ENCODE measurements at regions not wholly inside any gene's neighbourhood (a gene's known extent, or its start where the extent isn't known, plus 50 kb on each side); places are given as distances from the start of the nearest gene placed in this dataset.
A peak's percentile ranks its signal among the peaks of the same experiment; 100 is the strongest.

GRCh38 chr11:59302991-59303390, 55.7 kb upstream of the OR5AN1 start:
- 35 to 44% methylated on average over 1 of the region's 1 CpG for WGBS, 2 donors
- Histone ChIP-seq H3K27me3 (no peaks in the 10 kb centered on the region), H3K27ac (no peak overlapping the region), H3K4me3 (no peak overlapping the region), H3K4me1 (peaks cover 11% of the 10 kb centered on the region), H3K36me3 (replicated peaks in 1 of 2; ENCODE audit: insufficient read depth in 1 of 2, low read depth in 2 of 2) (no peaks in the 10 kb centered on the region), H3K9me3 (no peaks in the 10 kb centered on the region)
- DNase-seq (peak in 1 of 4 donors; percentile 26), ATAC-seq (no peak)
- intact Hi-C loops (cut with DNase I), result no loop called here
- TF ChIP-seq CTCF (IDR thresholded peaks at IDR 0.05) (no peak), POLR2A (IDR thresholded peaks at IDR 0.05) (no peak)

- intact Hi-C loops (cut with DNase I), result no loop called here
- TF ChIP-seq CTCF (IDR thresholded peaks at IDR 0.05), result no peak
- TF ChIP-seq POLR2A (IDR thresholded peaks at IDR 0.05), result no peak
- no peak overlapping the region for H3K4me3 ChIP-seq
- H3K9me3 ChIP-seq, result no peaks in the 10 kb centered on the region
- H3K27ac ChIP-seq, result peak overlapping the region in 1 of 4 donors; percentile 24
- ATAC-seq (peak; percentile 42), DNase-seq (no peak)
- no peaks in the 10 kb centered on the region for H3K36me3 ChIP-seq (replicated peaks in 1 of 2; ENCODE audit: insufficient read depth in 1 of 2, low read depth in 2 of 2)
- peaks cover 61% of the 10 kb centered on the region for H3K4me1 ChIP-seq
- H3K27me3 ChIP-seq, result no peaks in the 10 kb centered on the region
Observed at GRCh38 chr11:59295435-59295834, 63.3 kb upstream of the OR5AN1 start.

GRCh38 chr11:59292611-59293010, 66.1 kb upstream of the OR5AN1 start:
- no peak overlapping the region for H3K4me3 ChIP-seq
- DNase-seq (peak in 2 of 4 donors; percentile 41 to 55), ATAC-seq (peak; percentile 76)
- TF ChIP-seq CTCF (IDR thresholded peaks at IDR 0.05) (no peak), POLR2A (IDR thresholded peaks at IDR 0.05) (no peak)
- H3K9me3 ChIP-seq, result no peaks in the 10 kb centered on the region
- H3K36me3 ChIP-seq (replicated peaks in 1 of 2; ENCODE audit: insufficient read depth in 1 of 2, low read depth in 2 of 2), result no peaks in the 10 kb centered on the region
- H3K27ac ChIP-seq, result peak overlapping the region in 3 of 4 donors; percentile 63 to 74 (median 72)
- 7 to 22% methylated on average over 3 of the region's 3 CpGs for WGBS, 2 donors
- H3K4me1 ChIP-seq, result peaks cover 78% of the 10 kb centered on the region
- H3K27me3 ChIP-seq, result no peaks in the 10 kb centered on the region
- intact Hi-C loops (cut with DNase I), result no loop called here

GRCh38 chr11:59291228-59291627, 67.5 kb upstream of the OR5AN1 start:
- ATAC-seq (peak; percentile 74), DNase-seq (peak; percentile 37 to 65 (median 49))
- Histone ChIP-seq H3K36me3 (replicated peaks in 1 of 2; ENCODE audit: insufficient read depth in 1 of 2, low read depth in 2 of 2) (no peaks in the 10 kb centered on the region), H3K27ac (peak overlapping the region in 3 of 4 donors; percentile 63 to 74 (median 72)), H3K4me3 (no peak overlapping the region), H3K9me3 (no peaks in the 10 kb centered on the region), H3K4me1 (peaks cover 68% of the 10 kb centered on the region), H3K27me3 (no peaks in the 10 kb centered on the region)
- TF ChIP-seq CTCF (IDR thresholded peaks at IDR 0.05) (peak in 2 of 7 experiments; percentile 5 to 18), POLR2A (IDR thresholded peaks at IDR 0.05) (no peak)
- intact Hi-C loops (cut with DNase I), result no loop called here
- WGBS, 2 donors, result 20 to 22% methylated on average over 3 of the region's 3 CpGs

Measured in body of pancreas (tissue), 4 donors.